Vagina (tissue), 2 donors: ENCODE measurements at regions not wholly inside any gene's neighbourhood (a gene's known extent, or its start where the extent isn't known, plus 50 kb on each side); places are given as distances from the start of the nearest gene placed in this dataset.

Experiments
- DNase-seq, 2 donors: peaks; one replicate each; pipeline ENCODE4 v3.0.0-alpha.2; 2017; ENCODE audit errors: extremely low spot score in 2 of 2
- H3K27ac ChIP-seq: fragments of 200-600 bp; sonication (generic); one replicate; pipeline ENCODE4 v1.5.1; 2019
- H3K27me3 ChIP-seq: fragments of 200-600 bp; sonication (generic); one replicate; pipeline ENCODE4 v1.5.1; 2019
- H3K36me3 ChIP-seq, 2 donors: fragments of 200-600 bp; sonication (generic); one replicate each; pipeline ENCODE4 v1.5.1; 2017 to 2019
- H3K4me1 ChIP-seq: fragments of 200-600 bp; sonication (generic); one replicate; pipeline ENCODE4 v1.5.1; 2019
- H3K4me3 ChIP-seq, 2 donors: fragments of 200-600 bp; sonication (generic); 1 replicate in 1 of 2; 2 replicates in 1 of 2; pipeline ENCODE4 v1.5.1; 2016 to 2019
- H3K9me3 ChIP-seq: fragments of 200-600 bp; sonication (generic); one replicate; pipeline ENCODE4 v1.5.1; 2019
- POLR2A ChIP-seq, 2 donors: fragments of 450-650 bp; IDR thresholded peaks; one replicate each; pipeline ENCODE4 v1.6.1; 2017; ENCODE audit warnings: antibody characterized with exemption in 2 of 2, mild to moderate bottlenecking in 2 of 2, moderate library complexity in 2 of 2
- POLR2AphosphoS5 ChIP-seq, 2 donors: sonication (generic); formaldehyde crosslinking; IDR thresholded peaks; one replicate each; pipeline ENCODE4 v1.9.0; 2017; ENCODE audit warnings: antibody characterized with exemption in 2 of 2, mild to moderate bottlenecking in 2 of 2, low read depth in 1 of 2; ENCODE audit not compliant: insufficient read depth in 1 of 2
- intact Hi-C: fragments of 100-400 bp; cut with DNase I; formaldehyde crosslinking; loops from one replicate; pipeline ENCODE4 v1.15.1; 2023
- TF ChIP-seq, protein P1 (sequence below), 3 experiments: fragments of 450-650 bp in 2 of 3; fragments of 200-600 bp in 1 of 3; sonication (generic) in 1 of 3; IDR thresholded peaks; one replicate each; pipeline ENCODE4 v1.5.1; 2017 to 2019; ENCODE audit warnings: antibody characterized with exemption in 3 of 3, mild to moderate bottlenecking in 2 of 3, moderate library complexity in 2 of 3

DNA sequence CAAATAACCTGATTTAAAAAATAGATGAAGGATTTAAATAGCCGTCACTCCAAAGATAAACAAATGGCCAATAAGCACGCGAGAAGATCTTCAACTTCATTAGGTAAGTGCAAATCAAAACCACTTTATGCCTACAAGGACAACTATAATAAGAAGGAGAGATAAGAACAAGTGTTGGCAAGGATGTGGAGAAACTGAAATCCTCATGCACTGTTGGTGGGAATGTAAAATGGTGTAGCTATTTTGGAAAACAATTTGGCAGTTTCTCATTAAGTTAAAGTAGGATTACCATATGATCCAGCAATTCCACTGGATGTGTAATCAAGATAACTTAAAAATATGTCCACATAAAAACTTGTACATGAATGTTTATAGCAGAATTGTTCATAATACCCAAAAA is 64.1 kb downstream of the CXCL12 start:
- H3K4me1 ChIP-seq: no peaks in the 10 kb centered on the region
- no peak for DNase-seq
- H3K36me3 ChIP-seq: no peaks in the 10 kb centered on the region
- H3K4me3 ChIP-seq: no peak overlapping the region
- intact Hi-C loops: no loop called here
- TF ChIP-seq POLR2A (IDR thresholded peaks at IDR 0.05) (no peak), POLR2AphosphoS5 (IDR thresholded peaks at IDR 0.05; ENCODE audit: insufficient read depth in 1 of 2, low read depth in 1 of 2) (no peak)
- TF ChIP-seq, protein P1, sequence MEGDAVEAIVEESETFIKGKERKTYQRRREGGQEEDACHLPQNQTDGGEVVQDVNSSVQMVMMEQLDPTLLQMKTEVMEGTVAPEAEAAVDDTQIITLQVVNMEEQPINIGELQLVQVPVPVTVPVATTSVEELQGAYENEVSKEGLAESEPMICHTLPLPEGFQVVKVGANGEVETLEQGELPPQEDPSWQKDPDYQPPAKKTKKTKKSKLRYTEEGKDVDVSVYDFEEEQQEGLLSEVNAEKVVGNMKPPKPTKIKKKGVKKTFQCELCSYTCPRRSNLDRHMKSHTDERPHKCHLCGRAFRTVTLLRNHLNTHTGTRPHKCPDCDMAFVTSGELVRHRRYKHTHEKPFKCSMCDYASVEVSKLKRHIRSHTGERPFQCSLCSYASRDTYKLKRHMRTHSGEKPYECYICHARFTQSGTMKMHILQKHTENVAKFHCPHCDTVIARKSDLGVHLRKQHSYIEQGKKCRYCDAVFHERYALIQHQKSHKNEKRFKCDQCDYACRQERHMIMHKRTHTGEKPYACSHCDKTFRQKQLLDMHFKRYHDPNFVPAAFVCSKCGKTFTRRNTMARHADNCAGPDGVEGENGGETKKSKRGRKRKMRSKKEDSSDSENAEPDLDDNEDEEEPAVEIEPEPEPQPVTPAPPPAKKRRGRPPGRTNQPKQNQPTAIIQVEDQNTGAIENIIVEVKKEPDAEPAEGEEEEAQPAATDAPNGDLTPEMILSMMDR (IDR thresholded peaks at IDR 0.05): no peak
- H3K27ac ChIP-seq: no peak overlapping the region
- no peaks in the 10 kb centered on the region for H3K9me3 ChIP-seq
- no peaks in the 10 kb centered on the region for H3K27me3 ChIP-seq

DNA sequence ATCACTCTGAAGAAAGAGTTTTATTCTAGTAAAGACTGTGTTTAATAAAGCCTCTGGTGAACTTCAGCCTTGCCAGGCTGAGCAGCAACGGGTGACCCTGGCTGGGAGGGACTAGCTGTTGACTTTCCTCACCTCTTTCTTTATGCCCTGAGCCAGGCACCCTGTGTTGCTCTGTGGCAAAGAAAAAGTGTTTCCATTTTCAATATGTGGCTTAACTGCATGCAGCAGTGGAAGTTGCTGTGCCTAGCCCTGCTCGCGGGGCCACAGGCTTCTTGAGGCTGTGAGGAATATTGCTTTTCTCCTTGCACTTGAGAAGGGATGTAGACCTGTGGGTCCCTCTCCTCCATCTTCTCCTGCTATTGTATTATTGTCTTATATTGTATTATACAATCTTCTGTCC is 67.0 kb downstream of the CXCL12 start:
- intact Hi-C loops: no loop called here
- Histone ChIP-seq H3K36me3 (no peaks in the 10 kb centered on the region), H3K27ac (no peak overlapping the region), H3K9me3 (no peaks in the 10 kb centered on the region), H3K4me1 (peaks cover 8% of the 10 kb centered on the region), H3K4me3 (no peak overlapping the region), H3K27me3 (no peaks in the 10 kb centered on the region)
- DNase-seq: peak in 1 of 2 donors; percentile 22
- TF ChIP-seq, protein P1 (IDR thresholded peaks at IDR 0.05): no peak
- TF ChIP-seq POLR2A (IDR thresholded peaks at IDR 0.05) (no peak), POLR2AphosphoS5 (IDR thresholded peaks at IDR 0.05; ENCODE audit: insufficient read depth in 1 of 2, low read depth in 1 of 2) (no peak)

DNA sequence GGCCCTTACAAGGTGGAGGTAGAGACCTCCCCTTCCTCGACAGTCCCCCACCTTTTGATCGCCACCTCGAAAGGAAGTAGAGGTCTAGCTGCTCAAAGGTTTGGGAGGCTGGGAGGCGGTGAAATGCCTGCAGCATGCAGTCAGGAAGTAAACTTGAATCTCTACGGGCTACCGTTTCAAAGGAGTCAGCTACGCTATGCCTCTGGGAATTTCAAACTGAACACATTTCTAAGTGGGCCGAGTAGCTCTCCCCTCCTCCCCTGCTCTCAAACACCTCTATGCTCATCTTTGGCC is 68.0 kb downstream of the CXCL12 start:
- DNase-seq: peak; percentile 74 to 85
- H3K27ac ChIP-seq: no peak overlapping the region
- intact Hi-C loops: no loop called here
- no peaks in the 10 kb centered on the region for H3K27me3 ChIP-seq
- no peaks in the 10 kb centered on the region for H3K36me3 ChIP-seq
- H3K4me1 ChIP-seq: peaks cover 8% of the 10 kb centered on the region
- H3K4me3 ChIP-seq: no peak overlapping the region
- TF ChIP-seq, protein P1 (IDR thresholded peaks at IDR 0.05): no peak
- TF ChIP-seq POLR2A (IDR thresholded peaks at IDR 0.05) (no peak), POLR2AphosphoS5 (IDR thresholded peaks at IDR 0.05; ENCODE audit: insufficient read depth in 1 of 2, low read depth in 1 of 2) (no peak)
- H3K9me3 ChIP-seq: no peaks in the 10 kb centered on the region

DNA sequence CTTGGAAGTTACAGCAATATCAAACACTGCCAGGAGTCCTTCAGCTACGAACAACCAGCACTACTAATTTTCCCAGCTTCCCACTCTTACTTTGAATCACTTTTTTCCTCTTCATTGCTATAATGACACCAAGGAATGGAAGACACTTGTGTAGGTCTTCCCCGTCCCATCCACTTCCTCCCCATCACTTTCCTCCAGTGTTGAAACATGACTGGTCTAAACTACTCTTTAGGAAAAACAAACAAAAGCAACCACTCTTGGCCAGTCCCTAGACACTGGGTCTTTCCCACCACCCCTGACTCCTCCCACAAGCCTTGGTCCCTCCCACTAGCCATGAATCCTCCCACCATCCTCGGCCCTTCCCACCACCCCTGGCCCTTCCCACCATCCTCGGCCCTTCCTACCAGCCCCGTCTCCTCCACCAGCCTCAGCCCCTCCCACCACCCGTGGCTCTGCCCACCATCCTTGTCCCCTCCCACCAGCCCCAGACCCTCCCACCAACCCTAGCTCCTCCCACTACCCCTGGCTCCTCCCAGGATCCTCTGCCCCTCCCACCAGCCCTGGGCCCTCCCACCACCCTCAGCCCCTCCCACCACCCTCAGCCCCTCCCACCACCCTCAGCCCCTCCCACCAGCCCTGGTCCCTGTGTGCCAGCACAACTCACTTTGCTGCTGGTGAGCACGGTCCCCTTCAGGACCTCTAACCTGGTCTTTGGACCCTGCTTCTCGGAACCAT is 68.5 kb downstream of the CXCL12 start:
- H3K27ac ChIP-seq: no peak overlapping the region
- peak in 1 of 2 donors; percentile 18 for DNase-seq
- no peaks in the 10 kb centered on the region for H3K9me3 ChIP-seq
- no peak overlapping the region for H3K4me3 ChIP-seq
- intact Hi-C loops: no loop called here
- H3K4me1 ChIP-seq: peaks cover 12% of the 10 kb centered on the region
- H3K27me3 ChIP-seq: no peaks in the 10 kb centered on the region
- TF ChIP-seq POLR2A (IDR thresholded peaks at IDR 0.05) (no peak), POLR2AphosphoS5 (IDR thresholded peaks at IDR 0.05; ENCODE audit: insufficient read depth in 1 of 2, low read depth in 1 of 2) (no peak)
- TF ChIP-seq, protein P1 (IDR thresholded peaks at IDR 0.05): no peak
- no peaks in the 10 kb centered on the region for H3K36me3 ChIP-seq

DNA sequence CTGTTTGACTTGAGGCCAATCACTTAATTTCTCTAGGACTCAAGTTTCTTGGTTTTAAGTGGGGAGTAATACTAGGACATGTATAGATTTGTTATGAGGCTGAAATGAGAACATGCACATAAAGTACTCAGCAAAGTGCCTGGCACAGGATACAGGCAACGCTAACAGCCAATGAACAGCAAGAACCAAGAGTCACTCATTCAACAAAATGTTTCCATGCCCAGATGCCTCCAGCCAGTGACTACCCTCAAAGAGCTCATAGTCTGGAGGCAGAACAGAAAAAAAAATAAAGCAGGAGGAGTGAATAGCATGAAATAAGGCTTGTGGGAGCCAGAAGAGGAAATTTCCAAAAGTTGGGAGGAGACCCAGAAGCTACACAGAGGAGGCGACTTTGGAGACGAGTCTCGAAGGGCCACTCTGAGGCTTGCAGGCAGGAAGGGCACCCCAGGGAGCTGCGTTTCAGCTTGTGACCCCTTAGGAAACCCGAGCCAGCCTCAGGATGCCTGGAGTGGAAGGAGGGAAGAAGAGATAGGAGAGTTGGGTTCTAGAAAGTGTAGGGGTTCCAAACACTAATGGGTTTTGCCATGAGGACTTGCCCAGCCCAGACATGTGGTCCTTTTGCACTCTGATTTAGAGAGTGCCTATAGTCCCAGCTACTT is 70.0 kb downstream of the CXCL12 start:
- intact Hi-C loops: loop anchor here (5.0 kb wide), 2 partner anchors 67 to 633 kb away; no protein-coding TSS in a partner anchor
- Histone ChIP-seq H3K36me3 (no peaks in the 10 kb centered on the region), H3K9me3 (no peaks in the 10 kb centered on the region), H3K27ac (no peak overlapping the region), H3K4me3 (no peak overlapping the region), H3K27me3 (no peaks in the 10 kb centered on the region), H3K4me1 (peaks cover 26% of the 10 kb centered on the region)
- DNase-seq: peak; percentile 76 to 91
- TF ChIP-seq, protein P1 (IDR thresholded peaks at IDR 0.05): no peak
- no peak for TF ChIP-seq POLR2AphosphoS5 (IDR thresholded peaks at IDR 0.05; ENCODE audit: insufficient read depth in 1 of 2, low read depth in 1 of 2)
- TF ChIP-seq POLR2A (IDR thresholded peaks at IDR 0.05): no peak
